Prostate gland (tissue), 2 donors: ENCODE measurements at regions not wholly inside any gene's neighbourhood (a gene's known extent, or its start where the extent isn't known, plus 50 kb on each side); places are given as distances from the start of the nearest gene placed in this dataset.
"Not testable (repeated sequence)": the region's sequence is repeated elsewhere in the genome, so short reads cannot be mapped to it uniquely, and the experiment has no call there.

Source experiments
- DNase-seq: peaks from one replicate; pipeline ENCODE4 v3.0.0-alpha.2; 2019; ENCODE audit warnings: low spot score
- H3K27ac ChIP-seq, 2 donors: fragments of 200-600 bp; sonication (generic); 2 replicates each; pipeline ENCODE4 v1.5.1; 2017 to 2019
- H3K27me3 ChIP-seq: fragments of 200-600 bp; sonication (generic); replicated peaks from 2 replicates; pipeline ENCODE4 v1.5.1; 2019; ENCODE audit not compliant: insufficient read depth
- H3K36me3 ChIP-seq, 2 donors: fragments of 200-600 bp; sonication (generic); 1 replicate in 1 of 2; 2 replicates in 1 of 2; pipeline versions ENCODE4 v1.5.1 to v1.8.1; 2017 to 2019
- H3K4me1 ChIP-seq: fragments of 200-600 bp; sonication (generic); replicated peaks from 2 replicates; pipeline ENCODE4 v1.5.1; 2019
- H3K4me3 ChIP-seq, 2 donors: fragments of 200-600 bp; sonication (generic); 2 replicates each; pipeline ENCODE4 v1.5.1; 2017 to 2019
- H3K9me3 ChIP-seq: fragments of 200-600 bp; sonication (generic); 2 replicates; pipeline ENCODE4 v1.5.1; 2017
- POLR2A ChIP-seq: fragments of 450-650 bp; IDR thresholded peaks from one replicate; pipeline ENCODE4 v1.6.1; 2016; ENCODE audit warnings: antibody characterized with exemption, mild to moderate bottlenecking
- POLR2AphosphoS5 ChIP-seq: sonication (generic); formaldehyde crosslinking; IDR thresholded peaks from one replicate; pipeline ENCODE4 v1.6.1; 2017; ENCODE audit warnings: antibody characterized with exemption
- WGBS: methylation state at CpG from one replicate; pipeline ENCODE4 v1.1.5; 2018; 5-methylcytosine and 5-hydroxymethylcytosine counted together
- intact Hi-C: fragments of 100-400 bp; cut with DNase I; formaldehyde crosslinking; loops from one replicate; pipeline ENCODE4 v1.14.2; 2022
- TF ChIP-seq, protein P1 (sequence below), 4 experiments: fragments of 200-600 bp in 2 of 4; fragments of 450-650 bp in 2 of 4; sonication (generic) in 2 of 4; IDR thresholded peaks; 1 replicate in 3 of 4; 2 replicates in 1 of 4; pipeline ENCODE4 v1.5.1; 2016 to 2019; ENCODE audit warnings: antibody characterized with exemption in 4 of 4, mild to moderate bottlenecking in 2 of 4, moderate library complexity in 2 of 4

DNA sequence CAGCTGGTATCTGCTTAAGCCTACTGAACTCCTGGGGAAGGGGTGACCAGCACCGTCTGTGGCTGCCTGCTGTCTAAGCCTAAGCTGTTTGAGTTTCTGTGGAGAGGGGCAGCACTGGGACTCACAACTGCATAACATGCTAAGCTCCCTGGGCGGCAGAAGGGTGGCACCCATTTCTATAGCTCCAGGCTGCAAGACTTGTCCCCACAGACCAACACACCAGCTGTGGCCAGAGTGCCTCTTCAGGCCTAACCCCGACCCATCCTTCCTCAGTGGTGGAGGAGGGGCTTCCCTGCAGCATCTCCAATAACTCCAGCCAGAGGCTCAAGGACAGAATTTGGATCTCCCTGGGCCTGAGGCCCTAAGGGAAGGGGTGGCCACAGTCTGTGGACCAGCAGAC lies 464.1 kb downstream of the SEMA3D start:
- Histone ChIP-seq H3K27me3 (no peaks in the 10 kb centered on the region), H3K9me3 (no peaks in the 10 kb centered on the region), H3K36me3 (no peaks in the 10 kb centered on the region), H3K27ac (no peak overlapping the region), H3K4me3 (no peak overlapping the region), H3K4me1 (no peaks in the 10 kb centered on the region)
- no peak for DNase-seq
- TF ChIP-seq, protein P1, sequence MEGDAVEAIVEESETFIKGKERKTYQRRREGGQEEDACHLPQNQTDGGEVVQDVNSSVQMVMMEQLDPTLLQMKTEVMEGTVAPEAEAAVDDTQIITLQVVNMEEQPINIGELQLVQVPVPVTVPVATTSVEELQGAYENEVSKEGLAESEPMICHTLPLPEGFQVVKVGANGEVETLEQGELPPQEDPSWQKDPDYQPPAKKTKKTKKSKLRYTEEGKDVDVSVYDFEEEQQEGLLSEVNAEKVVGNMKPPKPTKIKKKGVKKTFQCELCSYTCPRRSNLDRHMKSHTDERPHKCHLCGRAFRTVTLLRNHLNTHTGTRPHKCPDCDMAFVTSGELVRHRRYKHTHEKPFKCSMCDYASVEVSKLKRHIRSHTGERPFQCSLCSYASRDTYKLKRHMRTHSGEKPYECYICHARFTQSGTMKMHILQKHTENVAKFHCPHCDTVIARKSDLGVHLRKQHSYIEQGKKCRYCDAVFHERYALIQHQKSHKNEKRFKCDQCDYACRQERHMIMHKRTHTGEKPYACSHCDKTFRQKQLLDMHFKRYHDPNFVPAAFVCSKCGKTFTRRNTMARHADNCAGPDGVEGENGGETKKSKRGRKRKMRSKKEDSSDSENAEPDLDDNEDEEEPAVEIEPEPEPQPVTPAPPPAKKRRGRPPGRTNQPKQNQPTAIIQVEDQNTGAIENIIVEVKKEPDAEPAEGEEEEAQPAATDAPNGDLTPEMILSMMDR (IDR thresholded peaks at IDR 0.05) = no peak
- TF ChIP-seq POLR2AphosphoS5 (no peak), POLR2A (no peak)
- intact Hi-C loops = no loop called here
- WGBS = 95% methylated on average over 3 of the region's 3 CpGs

DNA sequence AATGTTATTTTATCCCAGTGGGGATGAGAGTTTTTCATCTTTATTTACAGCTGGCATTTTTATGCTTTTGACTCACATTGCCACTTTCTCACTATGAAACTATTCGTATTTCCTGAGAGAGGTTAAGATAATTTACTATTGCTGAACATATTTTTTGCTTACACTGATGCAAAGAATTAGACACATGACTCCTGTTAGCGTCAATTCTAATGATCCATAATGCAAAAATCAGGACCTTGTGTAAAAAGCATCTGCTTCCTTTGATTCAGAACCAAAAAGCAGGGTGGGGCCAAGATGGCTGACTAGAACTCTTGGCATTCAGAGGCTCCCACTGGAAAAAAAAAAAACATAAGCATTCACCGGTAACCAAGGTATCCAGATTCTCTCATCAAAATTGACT lies 464.8 kb downstream of the SEMA3D start:
- TF ChIP-seq POLR2A (no peak), POLR2AphosphoS5 (no peak)
- TF ChIP-seq, protein P1 (IDR thresholded peaks at IDR 0.05) = no peak
- Histone ChIP-seq H3K27ac (no peak overlapping the region), H3K4me3 (no peak overlapping the region), H3K36me3 (no peaks in the 10 kb centered on the region), H3K4me1 (no peaks in the 10 kb centered on the region), H3K27me3 (no peaks in the 10 kb centered on the region), H3K9me3 (no peaks in the 10 kb centered on the region)
- DNase-seq = no peak
- WGBS = 87% methylated on average over 3 of the region's 3 CpGs
- intact Hi-C loops = no loop called here

DNA sequence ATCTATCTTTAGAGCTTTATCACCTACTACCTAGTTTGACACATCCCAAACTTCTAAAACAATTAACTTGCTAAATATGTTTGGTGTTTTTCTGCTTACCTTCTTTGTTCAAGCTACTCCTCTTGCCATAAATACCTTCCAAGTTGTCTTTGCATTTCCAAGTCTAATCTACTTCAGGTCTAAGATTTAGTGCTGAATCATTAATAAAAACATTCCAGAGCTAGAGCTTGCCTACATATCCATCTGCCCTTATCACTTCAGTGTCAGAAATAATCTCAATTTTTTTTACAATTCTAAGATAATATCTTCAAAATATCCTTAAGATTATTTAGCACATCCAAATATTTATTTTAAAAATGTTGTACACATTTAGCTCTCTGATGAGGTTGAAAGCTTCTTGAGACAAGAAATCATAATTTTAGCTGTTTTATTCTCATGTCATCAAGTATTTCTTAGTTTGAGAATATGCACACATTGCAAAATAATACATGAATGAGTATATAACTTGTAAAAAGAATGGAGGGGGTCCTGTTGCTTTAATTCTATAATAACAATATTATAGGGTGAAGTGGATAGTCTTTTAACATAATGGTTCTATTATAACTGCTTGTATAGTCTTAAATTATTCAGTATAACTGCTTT lies 466.3 kb downstream of the SEMA3D start:
- H3K27me3 ChIP-seq = no peaks in the 10 kb centered on the region
- no peaks in the 10 kb centered on the region for H3K9me3 ChIP-seq
- H3K36me3 ChIP-seq = no peaks in the 10 kb centered on the region
- intact Hi-C loops = no loop called here
- TF ChIP-seq POLR2AphosphoS5 (no peak), POLR2A (no peak)
- TF ChIP-seq, protein P1 (IDR thresholded peaks at IDR 0.05) = no peak
- no peak for DNase-seq
- H3K4me3 ChIP-seq = no peak overlapping the region
- H3K4me1 ChIP-seq = no peaks in the 10 kb centered on the region
- no peak overlapping the region for H3K27ac ChIP-seq

DNA sequence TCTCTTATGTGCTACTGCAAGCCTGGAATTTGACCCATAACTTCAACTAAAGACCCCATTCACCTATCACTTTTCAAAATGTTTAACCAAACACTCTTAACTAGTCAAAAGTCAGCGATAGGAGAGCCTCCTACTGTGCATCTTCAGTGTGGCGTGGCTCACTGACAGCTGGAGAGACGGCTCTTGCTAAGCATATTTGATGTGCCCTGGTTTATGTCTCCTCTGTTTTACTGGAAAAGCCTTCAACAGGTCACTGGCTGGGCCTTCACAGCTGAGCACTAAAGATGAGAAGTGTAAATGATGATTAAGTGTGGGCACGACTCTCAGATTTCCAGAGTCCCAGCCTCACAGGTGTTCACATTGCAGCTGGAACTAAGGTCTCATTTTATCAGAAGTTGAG lies 472.1 kb downstream of the SEMA3D start:
- no peak overlapping the region for H3K27ac ChIP-seq
- H3K4me3 ChIP-seq = no peak overlapping the region
- DNase-seq = no peak
- H3K27me3 ChIP-seq = no peaks in the 10 kb centered on the region
- no peak for TF ChIP-seq POLR2AphosphoS5
- no peak for TF ChIP-seq POLR2A
- TF ChIP-seq, protein P1 (IDR thresholded peaks at IDR 0.05) = no peak
- 61% methylated on average over 4 of the region's 4 CpGs for WGBS
- H3K4me1 ChIP-seq = no peaks in the 10 kb centered on the region
- H3K9me3 ChIP-seq = peaks cover 8% of the 10 kb centered on the region
- intact Hi-C loops = no loop called here
- H3K36me3 ChIP-seq = no peaks in the 10 kb centered on the region

DNA sequence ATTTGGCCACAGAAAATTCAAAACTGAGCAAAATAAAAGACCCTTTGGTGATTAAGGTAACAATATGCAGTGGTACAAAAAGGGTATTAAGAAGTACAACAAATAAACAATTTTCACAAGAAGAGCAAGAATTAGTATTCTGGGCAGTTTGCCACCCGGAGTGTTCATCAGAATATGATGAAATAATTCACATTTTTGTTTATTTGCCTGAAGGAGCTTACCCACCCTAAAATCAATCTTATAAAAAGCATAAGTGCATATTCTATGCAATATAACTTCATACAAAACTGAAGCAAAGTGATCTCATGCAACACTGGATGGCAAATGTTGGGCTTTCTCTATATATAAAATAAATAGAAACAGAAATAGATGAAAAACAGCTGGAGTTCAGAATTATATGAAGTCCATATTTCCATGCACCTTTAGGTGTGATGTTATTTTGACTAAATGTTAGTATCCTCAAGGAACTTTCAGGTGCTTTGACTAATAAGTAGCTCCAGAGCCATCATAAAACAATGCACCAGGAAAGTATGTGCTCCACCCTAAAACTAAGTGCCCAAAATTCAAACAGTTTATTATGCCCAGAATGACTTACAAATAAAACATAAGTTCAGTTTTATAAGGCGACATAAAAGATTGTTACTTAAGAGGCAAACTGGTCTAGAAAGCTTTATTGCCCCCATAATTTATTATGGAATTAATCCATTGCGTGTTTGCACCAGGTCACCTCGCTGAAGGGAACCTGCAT lies 474.3 kb downstream of the SEMA3D start:
- intact Hi-C loops = no loop called here
- WGBS = 73% methylated on average over 4 of the region's 4 CpGs
- Histone ChIP-seq H3K4me1 (no peaks in the 10 kb centered on the region), H3K27me3 (no peaks in the 10 kb centered on the region), H3K4me3 (no peak overlapping the region), H3K9me3 (peaks cover 8% of the 10 kb centered on the region), H3K36me3 (no peaks in the 10 kb centered on the region), H3K27ac (no peak overlapping the region)
- DNase-seq = no peak
- TF ChIP-seq POLR2AphosphoS5 = no peak
- TF ChIP-seq, protein P1 (IDR thresholded peaks at IDR 0.05) = no peak
- no peak for TF ChIP-seq POLR2A

DNA sequence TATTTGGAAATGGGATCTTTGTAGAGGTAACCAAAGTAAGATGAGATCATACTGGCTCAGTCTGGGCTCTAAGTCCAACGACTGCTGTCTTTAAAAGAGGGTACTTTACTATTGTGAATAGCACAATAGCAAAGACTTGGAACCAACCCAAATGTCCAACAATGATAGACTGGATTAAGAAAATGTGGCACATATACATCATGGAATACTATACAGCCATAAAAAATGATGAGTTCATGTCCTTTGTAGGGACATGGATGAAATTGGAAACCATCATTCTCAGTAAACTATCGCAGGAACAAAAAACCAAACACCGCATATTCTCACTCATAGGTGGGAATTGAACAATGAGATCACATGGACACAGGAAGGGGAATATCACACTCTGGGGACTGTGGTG lies 476.3 kb downstream of the SEMA3D start:
- H3K27me3 ChIP-seq, H3K4me1 ChIP-seq, H3K4me3 ChIP-seq, DNase-seq, H3K9me3 ChIP-seq, H3K36me3 ChIP-seq, intact Hi-C loops, H3K27ac ChIP-seq: not testable (repeated sequence)
- 83% methylated on average over 3 of the region's 3 CpGs for WGBS
